ENCODE measurements at regions not wholly inside any gene's neighbourhood (a gene's known extent, or its start where the extent isn't known, plus 50 kb on each side); places are given as distances from the start of the nearest gene placed in this dataset.

GRCh38 chr10:8302565-8302964 lies 248.1 kb downstream of the GATA3 start:
- Histone ChIP-seq H3K4me3 (no peak overlapping the region), H3K27ac (no peak overlapping the region), H3K9me3 (no peaks in the 10 kb centered on the region), H3K27me3 (replicated peaks; ENCODE audit: insufficient read depth) (no peaks in the 10 kb centered on the region), H3K4me1 (replicated peaks) (no peaks in the 10 kb centered on the region), H3K36me3 (no peaks in the 10 kb centered on the region)
- intact Hi-C loops (cut with DNase I), result no loop called here
- TF ChIP-seq CTCF (IDR thresholded peaks at IDR 0.05) (no peak), POLR2A (IDR thresholded peaks at IDR 0.05) (no peak)
- WGBS, result 77% methylated on average over 6 of the region's 6 CpGs
- DNase-seq (ENCODE audit: low spot score), result no peak

- no peak for DNase-seq (ENCODE audit: low spot score)
- intact Hi-C loops (cut with DNase I), result no loop called here
- Histone ChIP-seq H3K27me3 (replicated peaks; ENCODE audit: insufficient read depth) (no peaks in the 10 kb centered on the region), H3K36me3 (no peaks in the 10 kb centered on the region), H3K4me1 (replicated peaks) (no peaks in the 10 kb centered on the region), H3K4me3 (no peak overlapping the region), H3K27ac (no peak overlapping the region), H3K9me3 (no peaks in the 10 kb centered on the region)
- WGBS, result 96% methylated on average over 10 of the region's 10 CpGs
- TF ChIP-seq CTCF (IDR thresholded peaks at IDR 0.05) (no peak), POLR2AphosphoS5 (IDR thresholded peaks at IDR 0.05) (no peak), POLR2A (IDR thresholded peaks at IDR 0.05) (no peak)
Observed at GRCh38 chr10:8304861-8305260, 250.4 kb downstream of the GATA3 start.

- no peak for DNase-seq (ENCODE audit: low spot score)
- no peak overlapping the region for H3K4me3 ChIP-seq
- intact Hi-C loops (cut with DNase I), result no loop called here
- H3K4me1 ChIP-seq (replicated peaks), result no peaks in the 10 kb centered on the region
- no peak overlapping the region for H3K27ac ChIP-seq
- TF ChIP-seq POLR2AphosphoS5 (IDR thresholded peaks at IDR 0.05), result no peak
- TF ChIP-seq CTCF (IDR thresholded peaks at IDR 0.05), result no peak
- no peak for TF ChIP-seq POLR2A (IDR thresholded peaks at IDR 0.05)
- 96% methylated on average over 9 of the region's 9 CpGs for WGBS
- no peaks in the 10 kb centered on the region for H3K36me3 ChIP-seq
- H3K9me3 ChIP-seq, result no peaks in the 10 kb centered on the region
- no peaks in the 10 kb centered on the region for H3K27me3 ChIP-seq (replicated peaks; ENCODE audit: insufficient read depth)
Observed at GRCh38 chr10:8305876-8306652, 251.6 kb downstream of the GATA3 start.

- no peak for TF ChIP-seq POLR2A (IDR thresholded peaks at IDR 0.05)
- TF ChIP-seq CTCF (IDR thresholded peaks at IDR 0.05), result no peak
- TF ChIP-seq POLR2AphosphoS5 (IDR thresholded peaks at IDR 0.05), result no peak
- Histone ChIP-seq H3K4me3 (no peak overlapping the region), H3K4me1 (replicated peaks) (no peaks in the 10 kb centered on the region), H3K27ac (no peak overlapping the region), H3K9me3 (no peaks in the 10 kb centered on the region), H3K27me3 (replicated peaks; ENCODE audit: insufficient read depth) (no peaks in the 10 kb centered on the region), H3K36me3 (no peaks in the 10 kb centered on the region)
- WGBS, result 87% methylated on average over 4 of the region's 4 CpGs
- DNase-seq (ENCODE audit: low spot score), result no peak
- intact Hi-C loops (cut with DNase I), result no loop called here
Observed at GRCh38 chr10:8306685-8307364, 252.3 kb downstream of the GATA3 start.

- H3K4me1 ChIP-seq (replicated peaks), result no peaks in the 10 kb centered on the region
- H3K9me3 ChIP-seq, result no peaks in the 10 kb centered on the region
- no peak for TF ChIP-seq CTCF (IDR thresholded peaks at IDR 0.05)
- no peak for TF ChIP-seq POLR2AphosphoS5 (IDR thresholded peaks at IDR 0.05)
- no peak for TF ChIP-seq POLR2A (IDR thresholded peaks at IDR 0.05)
- H3K27ac ChIP-seq, result no peak overlapping the region
- no peaks in the 10 kb centered on the region for H3K36me3 ChIP-seq
- DNase-seq (ENCODE audit: low spot score), result no peak
- no peak overlapping the region for H3K4me3 ChIP-seq
- WGBS, result 48% methylated on average over 2 of the region's 2 CpGs
- intact Hi-C loops (cut with DNase I), result no loop called here
- H3K27me3 ChIP-seq (replicated peaks; ENCODE audit: insufficient read depth), result no peaks in the 10 kb centered on the region
Observed at GRCh38 chr10:8310930-8311329, 256.4 kb downstream of the GATA3 start.
